GM18858 (cell line): ENCODE measurements at regions not wholly inside any gene's neighbourhood (a gene's known extent, or its start where the extent isn't known, plus 50 kb on each side); places are given as distances from the start of the nearest gene placed in this dataset.
"Not testable (repeated sequence)": the region's sequence is repeated elsewhere in the genome, so short reads cannot be mapped to it uniquely, and the experiment has no call there.

Experiments
- ATAC-seq: cut with Tn5 transposase; IDR thresholded peaks from one replicate; pipeline ENCODE4 v1.9.1; 2021; ENCODE audit not compliant: unreplicated experiment

- no peak for ATAC-seq
Observed at GRCh38 chr6:27747637-27748036, 164.6 kb downstream of the OR2B2 start.

- not testable (repeated sequence) for ATAC-seq
Observed at GRCh38 chr6:27746860-27747259, 165.3 kb downstream of the OR2B2 start.

- no peak for ATAC-seq
Observed at GRCh38 chr6:27743787-27744186, 168.4 kb downstream of the OR2B2 start.

GRCh38 chr6:27742833-27743573, 169.2 kb downstream of the OR2B2 start:
- no peak for ATAC-seq

- not testable (repeated sequence) for ATAC-seq
Observed at GRCh38 chr6:27739902-27740301, 172.3 kb downstream of the OR2B2 start.

- no peak for ATAC-seq
Observed at GRCh38 chr6:27736686-27737085, 175.5 kb downstream of the OR2B2 start.

GRCh38 chr6:27728442-27728841, 183.8 kb downstream of the OR2B2 start:
- no peak for ATAC-seq

- ATAC-seq, result no peak
Observed at GRCh38 chr6:27726619-27727023, 185.6 kb downstream of the OR2B2 start.

- no peak for ATAC-seq
Observed at GRCh38 chr6:27720607-27721580, 191.3 kb downstream of the OR2B2 start.

- ATAC-seq, result not testable (repeated sequence)
Observed at GRCh38 chr6:27719039-27719438, 193.2 kb downstream of the OR2B2 start.

- ATAC-seq, result no peak
Observed at GRCh38 chr6:27706431-27706830, 205.8 kb downstream of the OR2B2 start.

- ATAC-seq, result no peak
Observed at GRCh38 chr6:27700337-27700736, 211.9 kb downstream of the OR2B2 start.

- no peak for ATAC-seq
Observed at GRCh38 chr6:27694547-27694874, 217.7 kb downstream of the OR2B2 start.

GRCh38 chr6:27693766-27694546, 218.2 kb downstream of the OR2B2 start:
- ATAC-seq, result no peak

GRCh38 chr6:27692133-27692532, 219.2 kb upstream of the ZNF184 start:
- not testable (repeated sequence) for ATAC-seq

GRCh38 chr6:27688014-27688586, 215.2 kb upstream of the ZNF184 start:
- ATAC-seq, result peak; percentile 51

- ATAC-seq, result peak; percentile 51
Observed at GRCh38 chr6:27687154-27688013, 214.5 kb upstream of the ZNF184 start.

- ATAC-seq, result no peak
Observed at GRCh38 chr6:27685279-27685678, 212.4 kb upstream of the ZNF184 start.

GRCh38 chr6:27684264-27685211, 211.6 kb upstream of the ZNF184 start:
- ATAC-seq, result no peak
